ENCODE measurements at regions not wholly inside any gene's neighbourhood (a gene's known extent, or its start where the extent isn't known, plus 50 kb on each side); places are given as distances from the start of the nearest gene placed in this dataset.

- Histone ChIP-seq H3K4me2 (ENCODE audit: low read length) (no peak overlapping the region), H2AFZ (ENCODE audit: low read length) (no peak overlapping the region), H3K27ac (ENCODE audit: low read length) (no peak overlapping the region), H3K9me2 (replicated peaks; ENCODE audit: low read length) (no peaks in the 10 kb centered on the region), H3K27me3 (ENCODE audit: low read length) (no peaks in the 10 kb centered on the region), H3K9me3 (ENCODE audit: low read length) (no peaks in the 10 kb centered on the region), H3K4me3 (ENCODE audit: low read length) (no peak overlapping the region), H3K4me1 (ENCODE audit: insufficient read depth, low read length) (no peaks in the 10 kb centered on the region), H3K79me2 (ENCODE audit: low read length) (no peaks in the 10 kb centered on the region), H3F3A (ENCODE audit: low read length, unreplicated experiment) (no peaks in the 10 kb centered on the region), H4K20me1 (ENCODE audit: low read length) (no peaks in the 10 kb centered on the region), H3K36me3 (ENCODE audit: low read depth, low read length) (no peaks in the 10 kb centered on the region), H3K9ac (ENCODE audit: low read length) (no peak overlapping the region)
- DNase-seq = no peak
- no peak for ATAC-seq
- intact Hi-C loops (cut with micrococcal nuclease) = no loop called here
- TF ChIP-seq EZH2 (IDR thresholded peaks at IDR 0.05; ENCODE audit: low read length, unreplicated experiment) (no peak), EZH2phosphoT487 (IDR thresholded peaks at IDR 0.05; ENCODE audit: borderline replicate concordance, low read length) (no peak)
- BruUV-seq (replicated peaks) = no TSS peak
- ChIA-PET CTCF (no interaction called here), POLR2A (ENCODE audit: unreplicated experiment) (no interaction called here)
Observed at GRCh38 chr6:91744566-91744965, 1157.7 kb upstream of the MAP3K7 start.

GRCh38 chr6:91743756-91744155, 1156.9 kb upstream of the MAP3K7 start:
- no peaks in the 10 kb centered on the region for H4K20me1 ChIP-seq (ENCODE audit: low read length)
- no peaks in the 10 kb centered on the region for H3K9me3 ChIP-seq (ENCODE audit: low read length)
- POLR2A ChIA-PET (ENCODE audit: unreplicated experiment) = no interaction called here
- DNase-seq (no peak), ATAC-seq (no peak)
- TF ChIP-seq EZH2 (IDR thresholded peaks at IDR 0.05; ENCODE audit: low read length, unreplicated experiment) (no peak), CTCF (conservative IDR thresholded peaks at IDR 0.05; ENCODE audit: low read depth, low read length) (no peak), EZH2phosphoT487 (IDR thresholded peaks at IDR 0.05; ENCODE audit: borderline replicate concordance, low read length) (no peak)
- H3K4me1 ChIP-seq (ENCODE audit: insufficient read depth, low read length) = no peaks in the 10 kb centered on the region
- no peaks in the 10 kb centered on the region for H3F3A ChIP-seq (ENCODE audit: low read length, unreplicated experiment)
- CTCF ChIA-PET = no interaction called here
- H3K36me3 ChIP-seq (ENCODE audit: low read depth, low read length) = no peaks in the 10 kb centered on the region
- no peak overlapping the region for H3K27ac ChIP-seq (ENCODE audit: low read length)
- no peak overlapping the region for H3K4me2 ChIP-seq (ENCODE audit: low read length)
- BruUV-seq (replicated peaks) = no TSS peak
- H3K4me3 ChIP-seq (ENCODE audit: low read length) = no peak overlapping the region
- no peaks in the 10 kb centered on the region for H3K9me2 ChIP-seq (replicated peaks; ENCODE audit: low read length)
- no peaks in the 10 kb centered on the region for H3K79me2 ChIP-seq (ENCODE audit: low read length)
- no peaks in the 10 kb centered on the region for H3K27me3 ChIP-seq (ENCODE audit: low read length)
- no peak overlapping the region for H2AFZ ChIP-seq (ENCODE audit: low read length)
- no peak overlapping the region for H3K9ac ChIP-seq (ENCODE audit: low read length)
- intact Hi-C loops (cut with micrococcal nuclease) = no loop called here

- Histone ChIP-seq H3K27ac (ENCODE audit: low read length) (no peak overlapping the region), H3F3A (ENCODE audit: low read length, unreplicated experiment) (no peaks in the 10 kb centered on the region), H3K79me2 (ENCODE audit: low read length) (no peaks in the 10 kb centered on the region), H3K4me3 (ENCODE audit: low read length) (no peak overlapping the region), H3K4me1 (ENCODE audit: insufficient read depth, low read length) (no peaks in the 10 kb centered on the region), H4K20me1 (ENCODE audit: low read length) (no peaks in the 10 kb centered on the region), H3K4me2 (ENCODE audit: low read length) (no peak overlapping the region), H3K9me2 (replicated peaks; ENCODE audit: low read length) (no peaks in the 10 kb centered on the region), H2AFZ (ENCODE audit: low read length) (no peak overlapping the region), H3K36me3 (ENCODE audit: low read depth, low read length) (no peaks in the 10 kb centered on the region), H3K9me3 (ENCODE audit: low read length) (no peaks in the 10 kb centered on the region), H3K9ac (ENCODE audit: low read length) (no peak overlapping the region), H3K27me3 (ENCODE audit: low read length) (no peaks in the 10 kb centered on the region)
- ChIA-PET CTCF (no interaction called here), POLR2A (ENCODE audit: unreplicated experiment) (no interaction called here)
- no peak for TF ChIP-seq EZH2phosphoT487 (IDR thresholded peaks at IDR 0.05; ENCODE audit: borderline replicate concordance, low read length)
- no peak for TF ChIP-seq CTCF (conservative IDR thresholded peaks at IDR 0.05; ENCODE audit: low read depth, low read length)
- no peak for TF ChIP-seq EZH2 (IDR thresholded peaks at IDR 0.05; ENCODE audit: low read length, unreplicated experiment)
- DNase-seq (no peak), ATAC-seq (no peak)
- intact Hi-C loops (cut with micrococcal nuclease) = no loop called here
- no TSS peak for BruUV-seq (replicated peaks)
Observed at GRCh38 chr6:91731939-91732338, 1145.1 kb upstream of the MAP3K7 start.

Measured in PC-3 (cell line).